GM19452 (cell line): ENCODE measurements at regions not wholly inside any gene's neighbourhood (a gene's known extent, or its start where the extent isn't known, plus 50 kb on each side); places are given as distances from the start of the nearest gene placed in this dataset.
A peak's percentile ranks its signal among the peaks of the same experiment; 100 is the strongest.

Source experiments
- ATAC-seq: cut with Tn5 transposase; IDR thresholded peaks from one replicate; pipeline ENCODE4 v1.9.1; 2021; ENCODE audit not compliant: unreplicated experiment

DNA sequence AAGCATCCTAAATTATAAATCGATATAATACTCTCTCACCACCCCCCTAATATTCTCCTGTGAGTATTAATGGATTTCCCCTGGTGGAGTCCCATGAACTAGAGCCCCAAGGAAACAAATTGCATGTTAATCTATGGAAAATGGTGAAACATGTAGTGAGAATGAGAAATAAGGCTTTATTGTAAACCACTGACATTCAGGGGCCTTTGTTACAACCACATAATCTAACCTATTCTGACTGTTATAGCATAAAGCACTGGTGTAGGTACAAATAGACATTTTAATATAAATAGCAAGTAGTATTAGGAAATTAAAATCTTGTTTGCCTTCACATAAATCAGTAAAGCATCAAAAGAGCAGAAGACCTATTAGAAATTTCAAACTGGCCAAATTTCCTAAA, 65.3 kb upstream of the TLK1 start:
- no peak for ATAC-seq

DNA sequence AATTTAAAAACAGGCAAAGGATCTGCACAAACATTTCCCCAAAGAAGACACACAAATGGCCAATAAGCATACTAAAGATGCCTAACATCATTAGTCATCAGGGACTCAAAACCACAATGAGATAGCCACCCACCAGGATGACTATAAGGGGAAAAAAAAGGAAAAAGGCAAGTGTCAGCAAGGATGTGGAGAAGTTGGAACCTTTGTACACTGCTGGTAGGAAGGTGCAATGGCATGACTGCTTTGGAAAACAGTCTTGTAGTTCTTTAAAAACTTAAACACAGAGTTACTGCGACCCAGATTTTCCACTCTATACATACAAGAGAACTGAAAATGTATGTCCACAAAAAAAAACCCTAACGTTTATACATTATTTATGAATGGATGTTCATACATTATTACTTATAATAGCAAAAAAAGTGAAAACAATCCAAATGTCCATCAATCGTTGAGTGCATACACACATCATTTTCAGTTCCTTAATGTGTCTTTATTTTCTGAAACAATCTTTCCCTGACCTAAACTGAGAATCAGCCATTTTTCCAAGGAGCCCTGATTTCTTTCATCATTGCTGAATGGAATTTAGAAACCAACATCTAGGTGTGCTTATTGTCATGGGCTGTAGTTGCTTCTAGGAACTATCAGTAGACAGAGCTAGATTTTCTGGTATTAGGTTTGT, 64.7 kb upstream of the TLK1 start:
- no peak for ATAC-seq

DNA sequence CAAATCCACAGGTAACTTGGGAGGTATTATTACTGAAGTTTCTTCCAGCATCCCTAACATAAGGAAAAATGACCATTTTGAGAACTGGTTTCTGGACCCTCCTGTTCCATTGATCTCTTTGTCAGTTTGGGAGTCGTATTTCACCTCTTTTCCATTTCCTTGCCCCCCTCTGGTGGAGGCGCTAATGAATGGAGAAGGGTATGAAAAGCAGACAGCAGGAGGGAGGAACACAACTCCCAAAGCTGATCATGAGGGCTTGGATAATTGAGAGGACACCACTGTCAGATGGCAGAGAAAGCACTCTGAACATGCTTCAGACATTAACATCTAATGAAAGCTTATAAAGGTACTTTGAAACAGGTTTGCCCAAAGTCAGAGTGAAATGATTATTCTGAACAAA, 56.6 kb upstream of the TLK1 start:
- no peak for ATAC-seq

DNA sequence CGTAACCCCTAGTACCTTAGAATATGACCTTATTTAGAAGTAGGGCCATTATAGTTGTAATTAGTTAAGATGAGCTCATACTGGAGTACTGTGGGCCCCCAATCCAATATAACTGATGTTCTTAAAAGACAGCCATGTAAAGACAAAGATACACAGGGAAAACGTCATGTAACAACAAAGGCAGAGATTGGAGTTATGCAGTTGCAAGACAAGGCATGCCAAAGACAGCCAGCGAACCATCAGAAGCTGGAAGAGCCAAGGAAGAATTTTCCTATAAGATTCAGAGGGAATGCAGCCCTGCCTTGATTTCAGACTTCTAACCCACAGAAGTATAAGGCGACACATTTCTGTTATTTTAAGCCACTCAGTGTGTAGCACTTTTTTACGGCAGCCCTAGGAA, 55.9 kb upstream of the TLK1 start:
- no peak for ATAC-seq

DNA sequence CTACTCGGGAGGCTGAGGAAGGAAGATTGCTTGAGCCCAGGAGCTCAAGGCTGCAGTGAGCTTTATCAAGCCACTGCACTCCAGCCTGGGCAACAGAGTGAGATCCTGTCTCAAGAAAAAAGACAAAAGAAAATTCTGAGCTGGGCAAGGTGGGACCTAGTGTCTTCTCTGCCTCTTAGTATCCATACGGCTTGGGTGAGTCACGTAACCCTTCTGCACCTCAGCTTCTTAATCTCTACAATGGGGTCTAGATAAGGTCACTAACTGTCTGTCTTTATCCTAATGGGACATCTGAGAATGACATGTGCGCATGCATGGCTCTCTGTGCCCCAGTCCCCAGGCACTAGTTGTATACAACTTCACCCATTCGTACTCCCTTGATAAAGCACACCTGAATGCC, 53.4 kb upstream of the TLK1 start:
- ATAC-seq, result no peak

DNA sequence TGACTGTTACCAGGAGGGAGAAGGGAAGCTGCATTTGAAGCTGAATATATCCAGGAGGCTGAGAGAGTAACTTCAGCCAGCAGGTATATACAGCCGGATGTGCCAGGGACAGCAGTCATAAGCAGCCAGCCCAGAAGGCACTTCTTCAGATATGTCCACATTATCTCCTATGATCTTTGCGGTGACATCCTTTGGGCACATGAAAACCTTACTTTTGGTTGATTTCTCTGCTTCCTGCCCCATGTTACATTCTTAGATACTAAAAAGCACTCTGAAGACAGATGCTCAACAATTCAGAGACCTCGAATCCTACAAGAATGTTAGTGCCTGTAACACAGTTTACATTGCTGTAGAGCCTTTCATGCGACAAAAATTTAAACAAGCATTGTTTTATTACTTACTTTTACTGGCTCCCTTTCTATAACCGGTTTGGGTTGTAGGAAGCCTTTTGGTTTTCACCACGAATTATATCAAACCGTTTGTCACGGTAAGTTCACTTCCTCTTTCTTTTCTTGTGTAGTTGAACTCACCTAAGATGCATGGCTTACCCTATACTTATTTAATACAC, 50.3 kb upstream of the TLK1 start:
- peak; percentile 74 for ATAC-seq
